AG04449 (cell line): ENCODE measurements at regions not wholly inside any gene's neighbourhood (a gene's known extent, or its start where the extent isn't known, plus 50 kb on each side); places are given as distances from the start of the nearest gene placed in this dataset.
"Not testable (repeated sequence)": the region's sequence is repeated elsewhere in the genome, so short reads cannot be mapped to it uniquely, and the experiment has no call there.

Experiments used
- CTCF ChIA-PET: fragments of 350-600 bp; formaldehyde crosslinking; extraction: SDS; loops from one replicate; lab custom pipeline; 2021; ENCODE audit warnings: antibody characterized with exemption; lab: Yijun Ruan, JAX
- POLR2A ChIA-PET: fragments of 400-600, 350-600 bp; formaldehyde crosslinking; extraction: SDS; loops from one replicate; lab custom pipeline; 2020; ENCODE audit warnings: antibody characterized with exemption, inconsistent platforms; lab: Yijun Ruan, JAX
- DNase-seq: peaks from one replicate; pipeline ENCODE4 v3.0.0-alpha.2; 2010; ENCODE audit warnings: low read depth, low spot score
- H3K4me3 ChIP-seq: 2 replicates; pipeline ENCODE4 v1.5.1; 2011; ENCODE audit warnings: low read depth, mild to moderate bottlenecking, control low read depth, low read length
- CTCF ChIP-seq: IDR thresholded peaks from one replicate; pipeline ENCODE4 v1.5.1; 2011; ENCODE audit warnings: mild to moderate bottlenecking, moderate library complexity, low read length, control low read depth, inconsistent platforms; ENCODE audit not compliant: insufficient read depth; ENCODE audit errors: missing control alignments

GRCh38 chr2:228575897-228576296 lies 394.4 kb upstream of the SPHKAP start:
- no peak for DNase-seq

GRCh38 chr2:228568275-228568674 lies 386.8 kb upstream of the SPHKAP start:
- DNase-seq, CTCF ChIA-PET, POLR2A ChIA-PET, H3K4me3 ChIP-seq: not testable (repeated sequence)

More at GRCh38 chr2:228575897-228576296, 394.4 kb upstream of the SPHKAP start:
- no peak overlapping the region for H3K4me3 ChIP-seq
- POLR2A ChIA-PET: no interaction called here
- CTCF ChIA-PET: no interaction called here
- no peak for TF ChIP-seq CTCF

GRCh38 chr2:228561816-228562215 lies 380.3 kb upstream of the SPHKAP start:
- no peak overlapping the region for H3K4me3 ChIP-seq
- TF ChIP-seq CTCF: no peak
- CTCF ChIA-PET: no interaction called here
- no peak for DNase-seq
- POLR2A ChIA-PET: no interaction called here

GRCh38 chr2:228559774-228560415 lies 378.4 kb upstream of the SPHKAP start:
- H3K4me3 ChIP-seq: no peak overlapping the region
- DNase-seq: no peak
- TF ChIP-seq CTCF: no peak
- CTCF ChIA-PET: no interaction called here
- POLR2A ChIA-PET: no interaction called here

GRCh38 chr2:228556717-228557116 lies 375.2 kb upstream of the SPHKAP start:
- H3K4me3 ChIP-seq: no peak overlapping the region
- POLR2A ChIA-PET: no interaction called here
- no peak for TF ChIP-seq CTCF
- no peak for DNase-seq
- CTCF ChIA-PET: no interaction called here

- POLR2A ChIA-PET: no interaction called here
- H3K4me3 ChIP-seq: no peak overlapping the region
- CTCF ChIA-PET: no interaction called here
- TF ChIP-seq CTCF: no peak
- DNase-seq: no peak
Measured at GRCh38 chr2:228549441-228550007, 368.0 kb upstream of the SPHKAP start.

GRCh38 chr2:228548230-228548629 lies 366.7 kb upstream of the SPHKAP start:
- no peak for DNase-seq
- CTCF ChIA-PET: no interaction called here
- no peak overlapping the region for H3K4me3 ChIP-seq
- no peak for TF ChIP-seq CTCF
- POLR2A ChIA-PET: no interaction called here
